A549 (cell line): ENCODE measurements at regions not wholly inside any gene's neighbourhood (a gene's known extent, or its start where the extent isn't known, plus 50 kb on each side); places are given as distances from the start of the nearest gene placed in this dataset.

ENCODE experiments used
- ATAC-seq, 2 experiments: fragments of 200-7000 bp in 1 of 2; fragments of >200 bp in 1 of 2; cut with Nextera tagmentation in 1 of 2; cut with Tn5 transposase in 1 of 2; 3 replicates each; pipeline versions ENCODE4 v1.8.0 to v1.9.1; 2018 to 2020; ENCODE audit warnings: mild to moderate bottlenecking in 1 of 2, moderate library complexity in 1 of 2
- CTCF ChIA-PET: fragments of 300-600 bp; sonication (Branson Sonifier 250); formaldehyde crosslinking; extraction: SDS; loops from one replicate; lab custom pipeline; 2021; ENCODE audit warnings: antibody characterized with exemption, inconsistent platforms; lab: Yijun Ruan, JAX
- POLR2A ChIA-PET: fragments of 350-600 bp; formaldehyde crosslinking; extraction: SDS; loops from one replicate; lab custom pipeline; 2021; ENCODE audit warnings: antibody characterized with exemption, inconsistent platforms; lab: Yijun Ruan, JAX
- DNase-seq, 2 experiments: peaks; one replicate each; pipeline versions ENCODE4 v3.0.0 to v3.0.0-alpha.2; 2011 to 2016; ENCODE audit warnings: low read depth in 1 of 2, low spot score in 1 of 2
- FAIRE-seq: peaks from 2 replicates; lab custom pipeline; 2011; peaks lifted over from hg19 to GRCh38; lab: Jason Lieb, UNC
- H3K27ac ChIP-seq, 2 experiments: fragments of >200 bp; sonication (Bioruptor Twin); formaldehyde crosslinking; 3 replicates each; pipeline ENCODE4 v1.5.1; 2016 to 2017
- H3K4me1 ChIP-seq: fragments of >200 bp; sonication (Bioruptor Twin); formaldehyde crosslinking; 3 replicates; pipeline ENCODE4 v1.6.1; 2016
- H3K4me2 ChIP-seq: fragments of >200 bp; sonication (Bioruptor Twin); formaldehyde crosslinking; 3 replicates; pipeline ENCODE4 v1.6.1; 2016
- H3K4me3 ChIP-seq: fragments of >200 bp; sonication (Bioruptor Twin); formaldehyde crosslinking; 3 replicates; pipeline ENCODE4 v1.5.1; 2016
- H3K9me3 ChIP-seq: fragments of >200 bp; sonication (Bioruptor Twin); formaldehyde crosslinking; 3 replicates; pipeline ENCODE4 v1.6.1; 2016
- BCL3 ChIP-seq: fragments of >200 bp; sonication (Bioruptor Twin); formaldehyde crosslinking; IDR thresholded peaks from 3 replicates; pipeline ENCODE4 v1.6.1; 2016
- CBX2 ChIP-seq: fragments of 200-600 bp; sonication (generic); IDR thresholded peaks from 2 replicates; pipeline ENCODE4 v1.6.1; 2016; ENCODE audit warnings: low read depth, mild to moderate bottlenecking, borderline replicate concordance
- CEBPB ChIP-seq, 2 experiments: fragments of >200 bp in 1 of 2; sonication (Bioruptor Twin) in 1 of 2; formaldehyde crosslinking in 1 of 2; IDR thresholded peaks; 2 replicates each; pipeline ENCODE4 v1.6.1; 2012 to 2016
- CHD4 ChIP-seq: fragments of 200-600 bp; sonication (generic); IDR thresholded peaks from 2 replicates; pipeline ENCODE4 v1.6.1; 2016; ENCODE audit warnings: antibody characterized with exemption, mild to moderate bottlenecking, borderline replicate concordance
- EP300 ChIP-seq, 2 experiments: fragments of >200 bp; sonication (Bioruptor Twin); formaldehyde crosslinking; IDR thresholded peaks; 2 replicates in 1 of 2; 3 replicates in 1 of 2; pipeline ENCODE4 v1.6.1; 2016 to 2017
- FOSL2 ChIP-seq, 2 experiments: fragments of 450-650 bp in 1 of 2; fragments of >200 bp in 1 of 2; sonication (Bioruptor Twin) in 1 of 2; formaldehyde crosslinking; IDR thresholded peaks; 2 replicates each; pipeline versions ENCODE4 v1.5.0 to v1.6.1; 2016 to 2020; ENCODE audit warnings: mild to moderate bottlenecking in 1 of 2, moderate library complexity in 1 of 2
- HOXB13 ChIP-seq: fragments of 250-450 bp; sonication (Bioruptor Pico); IDR thresholded peaks from 2 replicates; pipeline ENCODE4 v1.5.0; 2020; ENCODE audit warnings: low read depth, mild to moderate bottlenecking, moderate library complexity
- MAZ ChIP-seq: fragments of 150-350 bp; IDR thresholded peaks from 2 replicates; pipeline ENCODE4 v1.6.1; 2014; ENCODE audit warnings: antibody characterized with exemption, low read depth, low read length, borderline replicate concordance
- POLR2A ChIP-seq: IDR thresholded peaks from 2 replicates; pipeline ENCODE4 v1.6.1; 2012; ENCODE audit warnings: mild to moderate bottlenecking, low read length
- REST ChIP-seq: fragments of 200-600 bp; sonication (generic); IDR thresholded peaks from 2 replicates; pipeline ENCODE4 v1.6.1; 2016; ENCODE audit warnings: antibody characterized with exemption, mild to moderate bottlenecking, moderate library complexity
- SMC3 ChIP-seq: fragments of >200 bp; sonication (Bioruptor Twin); formaldehyde crosslinking; IDR thresholded peaks from 3 replicates; pipeline ENCODE4 v1.6.1; 2018; ENCODE audit warnings: inconsistent platforms
- TFCP2L1 ChIP-seq: fragments of 250-450 bp; sonication (Bioruptor Pico); IDR thresholded peaks from 2 replicates; pipeline ENCODE4 v1.5.0; 2021; ENCODE audit warnings: mild to moderate bottlenecking
- ZNF302 ChIP-seq: fragments of 250-450 bp; sonication (Bioruptor Pico); IDR thresholded peaks from 2 replicates; pipeline ENCODE4 v1.9.0; 2021; ENCODE audit warnings: inconsistent platforms, mild to moderate bottlenecking, moderate library complexity
- WGBS: methylation state at CpG from one replicate; pipeline ENCODE4 v1.1.6; 2017; ENCODE audit errors: missing lambda C conversion rate; 5-methylcytosine and 5-hydroxymethylcytosine counted together
- TF ChIP-seq, protein P1 (sequence below): IDR thresholded peaks from 2 replicates; pipeline ENCODE4 v1.6.1; 2012; ENCODE audit warnings: low read depth, borderline replicate concordance
- TF ChIP-seq, protein P2 (sequence below): fragments of >200 bp; sonication (Bioruptor Twin); formaldehyde crosslinking; IDR thresholded peaks from 3 replicates; pipeline ENCODE4 v1.5.1; 2016

- FAIRE-seq (no peak), DNase-seq (no peak), ATAC-seq (no peak)
- no peaks in the 10 kb centered on the region for H3K4me1 ChIP-seq
- no peak overlapping the region for H3K27ac ChIP-seq
- TF ChIP-seq POLR2A (no peak), CBX2 (no peak), ZNF302 (CRISPR knock-in tag) (no peak), HOXB13 (CRISPR knock-in tag) (no peak), TFCP2L1 (CRISPR knock-in tag) (no peak)
- TF ChIP-seq, protein P1, sequence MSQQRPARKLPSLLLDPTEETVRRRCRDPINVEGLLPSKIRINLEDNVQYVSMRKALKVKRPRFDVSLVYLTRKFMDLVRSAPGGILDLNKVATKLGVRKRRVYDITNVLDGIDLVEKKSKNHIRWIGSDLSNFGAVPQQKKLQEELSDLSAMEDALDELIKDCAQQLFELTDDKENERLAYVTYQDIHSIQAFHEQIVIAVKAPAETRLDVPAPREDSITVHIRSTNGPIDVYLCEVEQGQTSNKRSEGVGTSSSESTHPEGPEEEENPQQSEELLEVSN: no peak
- ChIA-PET CTCF (no interaction called here), POLR2A (no interaction called here)
- H3K4me2 ChIP-seq: no peak overlapping the region
- no peaks in the 10 kb centered on the region for H3K9me3 ChIP-seq
- H3K4me3 ChIP-seq: no peak overlapping the region
- 0% methylated on average over 7 of the region's 7 CpGs for WGBS
Measured at GRCh38 chr10:2282202-2282601, 544.9 kb upstream of the ADARB2 start.

DNA sequence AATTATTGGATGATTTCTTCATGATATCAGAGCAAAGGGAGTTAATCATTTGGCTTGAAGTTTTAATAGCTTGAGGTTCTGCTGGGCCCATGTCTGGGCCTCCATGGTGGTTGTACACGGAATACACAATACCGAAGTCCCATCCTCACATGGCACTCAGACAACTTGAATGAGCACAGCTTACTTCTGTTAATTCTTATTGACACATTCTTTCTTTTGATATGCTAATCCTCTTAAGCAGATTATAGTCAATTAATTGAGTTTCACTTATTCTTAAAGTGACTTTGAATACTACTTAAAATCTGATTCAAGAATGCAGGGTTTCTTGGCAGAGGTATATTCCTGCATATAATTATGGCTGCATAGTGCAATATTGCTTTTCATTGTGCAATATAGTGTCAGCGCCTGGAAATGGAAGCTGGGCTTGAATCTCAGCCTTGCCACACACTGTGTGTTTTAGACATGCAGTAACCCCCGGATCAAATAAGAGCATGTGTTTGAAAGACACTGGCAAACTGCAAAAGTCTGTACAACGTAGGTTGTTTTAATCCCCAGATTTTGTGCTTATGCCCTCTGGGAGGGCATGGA, 543.5 kb upstream of the ADARB2 start:
- Histone ChIP-seq H3K4me3 (no peak overlapping the region), H3K4me2 (no peak overlapping the region), H3K27ac (no peak overlapping the region), H3K9me3 (no peaks in the 10 kb centered on the region), H3K4me1 (no peaks in the 10 kb centered on the region)
- WGBS: 1% methylated on average over 5 of the region's 5 CpGs
- FAIRE-seq: no peak
- no peak for DNase-seq
- TF ChIP-seq CHD4 (no peak), BCL3 (no peak), EP300 (IDR thresholded peaks at IDR 0.05) (no peak), SMC3 (no peak), MAZ (no peak)
- TF ChIP-seq, protein P2, sequence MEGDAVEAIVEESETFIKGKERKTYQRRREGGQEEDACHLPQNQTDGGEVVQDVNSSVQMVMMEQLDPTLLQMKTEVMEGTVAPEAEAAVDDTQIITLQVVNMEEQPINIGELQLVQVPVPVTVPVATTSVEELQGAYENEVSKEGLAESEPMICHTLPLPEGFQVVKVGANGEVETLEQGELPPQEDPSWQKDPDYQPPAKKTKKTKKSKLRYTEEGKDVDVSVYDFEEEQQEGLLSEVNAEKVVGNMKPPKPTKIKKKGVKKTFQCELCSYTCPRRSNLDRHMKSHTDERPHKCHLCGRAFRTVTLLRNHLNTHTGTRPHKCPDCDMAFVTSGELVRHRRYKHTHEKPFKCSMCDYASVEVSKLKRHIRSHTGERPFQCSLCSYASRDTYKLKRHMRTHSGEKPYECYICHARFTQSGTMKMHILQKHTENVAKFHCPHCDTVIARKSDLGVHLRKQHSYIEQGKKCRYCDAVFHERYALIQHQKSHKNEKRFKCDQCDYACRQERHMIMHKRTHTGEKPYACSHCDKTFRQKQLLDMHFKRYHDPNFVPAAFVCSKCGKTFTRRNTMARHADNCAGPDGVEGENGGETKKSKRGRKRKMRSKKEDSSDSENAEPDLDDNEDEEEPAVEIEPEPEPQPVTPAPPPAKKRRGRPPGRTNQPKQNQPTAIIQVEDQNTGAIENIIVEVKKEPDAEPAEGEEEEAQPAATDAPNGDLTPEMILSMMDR: no peak
- no peak for ATAC-seq
- ChIA-PET CTCF (no interaction called here), POLR2A (no interaction called here)

DNA sequence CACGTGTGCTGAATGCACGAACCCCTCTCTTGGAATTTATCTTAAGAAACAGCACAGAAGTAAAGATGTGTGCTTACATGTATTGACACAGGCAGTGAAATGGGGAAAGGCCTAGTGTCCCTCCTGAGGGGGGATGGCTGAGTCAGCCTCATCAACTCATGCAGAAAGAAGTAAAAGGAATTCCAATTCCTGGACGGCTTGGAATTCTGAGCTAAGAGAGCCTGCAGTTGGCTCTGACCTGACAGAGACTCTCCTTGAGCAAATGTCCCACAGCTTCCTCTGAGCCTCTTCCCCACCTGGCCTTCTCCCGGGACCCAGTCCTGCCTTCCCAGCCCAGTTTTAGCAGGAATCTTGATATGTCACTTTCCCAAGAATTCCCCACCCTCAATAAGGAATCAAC, 542.4 kb upstream of the ADARB2 start:
- no peak for FAIRE-seq
- Histone ChIP-seq H3K4me3 (no peak overlapping the region), H3K4me2 (no peak overlapping the region), H3K4me1 (no peaks in the 10 kb centered on the region), H3K9me3 (no peaks in the 10 kb centered on the region), H3K27ac (no peak overlapping the region)
- no peak for DNase-seq
- WGBS: 12% methylated on average over 4 of the region's 4 CpGs
- TF ChIP-seq FOSL2 (IDR thresholded peaks at IDR 0.05) (no peak), FOSL2 (CRISPR knock-in tag; IDR thresholded peaks at IDR 0.05) (no peak), REST (no peak), CEBPB (IDR thresholded peaks at IDR 0.05) (no peak)
- no peak for ATAC-seq
- ChIA-PET POLR2A (no interaction called here), CTCF (no interaction called here)
